ENCODE measurements at regions not wholly inside any gene's neighbourhood (a gene's known extent, or its start where the extent isn't known, plus 50 kb on each side); places are given as distances from the start of the nearest gene placed in this dataset.

GRCh38 chr7:15845868-15846267 lies 159.4 kb upstream of the MEOX2 start:
- no peak for TF ChIP-seq POLR2A (IDR thresholded peaks at IDR 0.05)
- TF ChIP-seq, protein P1, sequence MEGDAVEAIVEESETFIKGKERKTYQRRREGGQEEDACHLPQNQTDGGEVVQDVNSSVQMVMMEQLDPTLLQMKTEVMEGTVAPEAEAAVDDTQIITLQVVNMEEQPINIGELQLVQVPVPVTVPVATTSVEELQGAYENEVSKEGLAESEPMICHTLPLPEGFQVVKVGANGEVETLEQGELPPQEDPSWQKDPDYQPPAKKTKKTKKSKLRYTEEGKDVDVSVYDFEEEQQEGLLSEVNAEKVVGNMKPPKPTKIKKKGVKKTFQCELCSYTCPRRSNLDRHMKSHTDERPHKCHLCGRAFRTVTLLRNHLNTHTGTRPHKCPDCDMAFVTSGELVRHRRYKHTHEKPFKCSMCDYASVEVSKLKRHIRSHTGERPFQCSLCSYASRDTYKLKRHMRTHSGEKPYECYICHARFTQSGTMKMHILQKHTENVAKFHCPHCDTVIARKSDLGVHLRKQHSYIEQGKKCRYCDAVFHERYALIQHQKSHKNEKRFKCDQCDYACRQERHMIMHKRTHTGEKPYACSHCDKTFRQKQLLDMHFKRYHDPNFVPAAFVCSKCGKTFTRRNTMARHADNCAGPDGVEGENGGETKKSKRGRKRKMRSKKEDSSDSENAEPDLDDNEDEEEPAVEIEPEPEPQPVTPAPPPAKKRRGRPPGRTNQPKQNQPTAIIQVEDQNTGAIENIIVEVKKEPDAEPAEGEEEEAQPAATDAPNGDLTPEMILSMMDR (IDR thresholded peaks at IDR 0.05) = no peak

Measured in thyroid gland (tissue), 4 donors.